ENCODE measurements at regions not wholly inside any gene's neighbourhood (a gene's known extent, or its start where the extent isn't known, plus 50 kb on each side); places are given as distances from the start of the nearest gene placed in this dataset.

- H3K4me1 Mint-ChIP-seq (ENCODE audit: unreplicated experiment), result no peaks in the 10 kb centered on the region
- TF ChIP-seq CTCF (IDR thresholded peaks at IDR 0.05), result no peak
- H3K27me3 Mint-ChIP-seq (ENCODE audit: unreplicated experiment), result peaks cover 44% of the 10 kb centered on the region
- no peak for DNase-seq (ENCODE audit: extremely low spot score, unreplicated experiment)
- H3K4me3 Mint-ChIP-seq (ENCODE audit: unreplicated experiment), result no peak overlapping the region
- H3K9me3 Mint-ChIP-seq (ENCODE audit: unreplicated experiment), result no peaks in the 10 kb centered on the region
- no peak overlapping the region for H3K27ac Mint-ChIP-seq (ENCODE audit: unreplicated experiment)
- no peaks in the 10 kb centered on the region for H3K36me3 Mint-ChIP-seq (ENCODE audit: unreplicated experiment)
These were observed 252.0 kb upstream of the PROK2 start for GRCh38 chr3:72036899-72037298.

- peaks cover 49% of the 10 kb centered on the region for H3K27me3 Mint-ChIP-seq (ENCODE audit: unreplicated experiment)
- H3K27ac Mint-ChIP-seq (ENCODE audit: unreplicated experiment), result no peak overlapping the region
- no peak for DNase-seq (ENCODE audit: extremely low spot score, unreplicated experiment)
- H3K9me3 Mint-ChIP-seq (ENCODE audit: unreplicated experiment), result no peaks in the 10 kb centered on the region
- TF ChIP-seq CTCF (IDR thresholded peaks at IDR 0.05), result no peak
- H3K4me1 Mint-ChIP-seq (ENCODE audit: unreplicated experiment), result no peaks in the 10 kb centered on the region
- no peaks in the 10 kb centered on the region for H3K36me3 Mint-ChIP-seq (ENCODE audit: unreplicated experiment)
- no peak overlapping the region for H3K4me3 Mint-ChIP-seq (ENCODE audit: unreplicated experiment)
These were observed 250.7 kb upstream of the PROK2 start for GRCh38 chr3:72035606-72036005.

GRCh38 chr3:72034986-72035385 is 250.0 kb upstream of the PROK2 start:
- DNase-seq (ENCODE audit: extremely low spot score, unreplicated experiment), result no peak
- Mint-ChIP-seq H3K27ac (ENCODE audit: unreplicated experiment) (no peak overlapping the region), H3K36me3 (ENCODE audit: unreplicated experiment) (no peaks in the 10 kb centered on the region), H3K9me3 (ENCODE audit: unreplicated experiment) (no peaks in the 10 kb centered on the region), H3K27me3 (ENCODE audit: unreplicated experiment) (peaks cover 45% of the 10 kb centered on the region), H3K4me3 (ENCODE audit: unreplicated experiment) (no peak overlapping the region), H3K4me1 (ENCODE audit: unreplicated experiment) (no peaks in the 10 kb centered on the region)
- TF ChIP-seq CTCF (IDR thresholded peaks at IDR 0.05), result no peak

GRCh38 chr3:72033666-72034428 is 248.9 kb upstream of the PROK2 start:
- Mint-ChIP-seq H3K9me3 (ENCODE audit: unreplicated experiment) (no peaks in the 10 kb centered on the region), H3K27me3 (ENCODE audit: unreplicated experiment) (peaks cover 38% of the 10 kb centered on the region)

More at GRCh38 chr3:72033666-72034428, 248.9 kb upstream of the PROK2 start:
- Mint-ChIP-seq H3K4me3 (ENCODE audit: unreplicated experiment) (no peak overlapping the region), H3K36me3 (ENCODE audit: unreplicated experiment) (no peaks in the 10 kb centered on the region), H3K27ac (ENCODE audit: unreplicated experiment) (no peak overlapping the region), H3K4me1 (ENCODE audit: unreplicated experiment) (no peaks in the 10 kb centered on the region)
- TF ChIP-seq CTCF (IDR thresholded peaks at IDR 0.05), result no peak
- no peak for DNase-seq (ENCODE audit: extremely low spot score, unreplicated experiment)

All from osteocyte (in vitro differentiated cells).